ENCODE measurements at regions not wholly inside any gene's neighbourhood (a gene's known extent, or its start where the extent isn't known, plus 50 kb on each side); places are given as distances from the start of the nearest gene placed in this dataset.

GRCh38 chr6:169895000-169895759 is 143.8 kb downstream of the ERMARD start:
- peaks cover 0 to 5% (median 0%) of the 10 kb centered on the region in 3 donors for H3K27me3 ChIP-seq (ENCODE audit: control insufficient read depth in 3 of 3, insufficient read depth in 3 of 3, low read length in 2 of 3)
- no peak overlapping the region for H3K9ac ChIP-seq (ENCODE audit: insufficient read depth in 1 of 2, low read length in 2 of 2)
- no peak overlapping the region for H3K27ac ChIP-seq (ENCODE audit: low read depth in 1 of 2, low read length in 1 of 2)
- H3K4me1 ChIP-seq (ENCODE audit: control insufficient read depth in 5 of 5, insufficient read depth in 5 of 5, low read length in 5 of 5) = no peaks in the 10 kb centered on the region
- DNase-seq (no peak), ATAC-seq (ENCODE audit: insufficient read depth, low FRiP score) (no peak)
- H3K4me3 ChIP-seq = no peak overlapping the region
- WGBS, 2 donors = 79 to 81% methylated on average over 7 of the region's 7 CpGs
- peaks cover 0 to 11% (median 1%) of the 10 kb centered on the region in 4 donors for H3K9me3 ChIP-seq (ENCODE audit: control insufficient read depth in 4 of 4, insufficient read depth in 3 of 4, low read length in 3 of 4)
- no peaks in the 10 kb centered on the region for H3K36me3 ChIP-seq (ENCODE audit: control insufficient read depth in 4 of 4, insufficient read depth in 4 of 4, low read length in 4 of 4)
- no peak for TF ChIP-seq CTCF (IDR thresholded peaks at IDR 0.05; ENCODE audit: control extremely low read depth, extremely low read depth)

GRCh38 chr6:169894377-169894960 is 143.0 kb downstream of the ERMARD start:
- H3K4me1 ChIP-seq (ENCODE audit: control insufficient read depth in 5 of 5, insufficient read depth in 5 of 5, low read length in 5 of 5) = peaks cover 0 to 3% (median 0%) of the 10 kb centered on the region in 5 donors
- H3K9ac ChIP-seq (ENCODE audit: insufficient read depth in 1 of 2, low read length in 2 of 2) = no peak overlapping the region
- no peak overlapping the region for H3K4me3 ChIP-seq
- DNase-seq = no peak
- peaks cover 0 to 6% (median 3%) of the 10 kb centered on the region in 3 donors for H3K27me3 ChIP-seq (ENCODE audit: control insufficient read depth in 3 of 3, insufficient read depth in 3 of 3, low read length in 2 of 3)
- 90% methylated on average over 21 of the region's 21 CpGs for WGBS, 2 donors
- no peak overlapping the region for H3K27ac ChIP-seq (ENCODE audit: low read depth in 1 of 2, low read length in 1 of 2)
- no peak for ATAC-seq (ENCODE audit: insufficient read depth, low FRiP score)
- no peak for TF ChIP-seq CTCF (IDR thresholded peaks at IDR 0.05; ENCODE audit: control extremely low read depth, extremely low read depth)
- peaks cover 0 to 11% (median 1%) of the 10 kb centered on the region in 4 donors for H3K9me3 ChIP-seq (ENCODE audit: control insufficient read depth in 4 of 4, insufficient read depth in 3 of 4, low read length in 3 of 4)
- no peaks in the 10 kb centered on the region for H3K36me3 ChIP-seq (ENCODE audit: control insufficient read depth in 4 of 4, insufficient read depth in 4 of 4, low read length in 4 of 4)

- no peak overlapping the region for H3K27ac ChIP-seq (ENCODE audit: low read depth in 1 of 2, low read length in 1 of 2)
- H3K36me3 ChIP-seq (ENCODE audit: control insufficient read depth in 4 of 4, insufficient read depth in 4 of 4, low read length in 4 of 4) = no peaks in the 10 kb centered on the region
- ATAC-seq (ENCODE audit: insufficient read depth, low FRiP score) (no peak), DNase-seq (no peak)
- peaks cover 0 to 3% (median 0%) of the 10 kb centered on the region in 5 donors for H3K4me1 ChIP-seq (ENCODE audit: control insufficient read depth in 5 of 5, insufficient read depth in 5 of 5, low read length in 5 of 5)
- H3K27me3 ChIP-seq (ENCODE audit: control insufficient read depth in 3 of 3, insufficient read depth in 3 of 3, low read length in 2 of 3) = peaks cover 0 to 6% (median 3%) of the 10 kb centered on the region in 3 donors
- H3K9ac ChIP-seq (ENCODE audit: insufficient read depth in 1 of 2, low read length in 2 of 2) = no peak overlapping the region
- 74% methylated on average over 8 of the region's 8 CpGs for WGBS, 2 donors
- peaks cover 0 to 11% (median 1%) of the 10 kb centered on the region in 4 donors for H3K9me3 ChIP-seq (ENCODE audit: control insufficient read depth in 4 of 4, insufficient read depth in 3 of 4, low read length in 3 of 4)
- H3K4me3 ChIP-seq = no peak overlapping the region
- no peak for TF ChIP-seq CTCF (IDR thresholded peaks at IDR 0.05; ENCODE audit: control extremely low read depth, extremely low read depth)
Measured at GRCh38 chr6:169893624-169894023, 142.2 kb downstream of the ERMARD start.

Measured in lung (tissue), 11 donors.